HCT116 (cell line): ENCODE measurements at regions not wholly inside any gene's neighbourhood (a gene's known extent, or its start where the extent isn't known, plus 50 kb on each side); places are given as distances from the start of the nearest gene placed in this dataset.

ENCODE experiments used
- ATAC-seq: fragments of 200-7000 bp; cut with Tn5 transposase; 2 replicates; pipeline ENCODE4 v1.9.1; 2020; ENCODE audit warnings: mild to moderate bottlenecking, moderate library complexity
- BruUV-seq: library from RNA; stranded (reverse); fragments of 400-500 nt; replicated peaks from 2 replicates; lab custom pipeline; 2021; lab: Mats Ljungman, UMichigan
- CTCF ChIA-PET: fragments of 300-600 bp; sonication (Branson Sonifier 250); formaldehyde crosslinking; loops from one replicate; lab custom pipeline; 2021; ENCODE audit warnings: antibody characterized with exemption; lab: Charles Lee
- POLR2A ChIA-PET: fragments of 300-600, 350-600 bp; sonication (Branson Sonifier 250); formaldehyde crosslinking; loops from one replicate; lab custom pipeline; 2021; ENCODE audit warnings: antibody characterized with exemption; lab: Charles Lee
- RAD21 ChIA-PET, 2 experiments: fragments of 300-600 bp; sonication (Branson Sonifier 250); formaldehyde crosslinking; loops; one replicate each; lab custom pipeline; 2023; ENCODE audit warnings: low total read pairs in 2 of 2; ENCODE audit not compliant: uncharacterized antibody in 2 of 2, unreplicated experiment in 2 of 2, low non-redundant PET in 1 of 2; lab: Charles Lee
- DNase-seq: peaks from one replicate; pipeline ENCODE4 v3.0.0-alpha.2; 2010; ENCODE audit warnings: low read depth, low spot score
- H2AFZ ChIP-seq: fragments of 200-600 bp; shearing (Covaris generic), sonication (generic); 2 replicates; pipeline ENCODE4 v1.6.1; 2017; ENCODE audit warnings: low read depth, mixed run types, mixed read lengths, antibody characterized with exemption, low read length; ENCODE audit not compliant: poor library complexity, severe bottlenecking
- H3K27ac ChIP-seq: 2 replicates; pipeline ENCODE4 v1.5.1; 2012; ENCODE audit warnings: low read depth, low read length
- H3K27me3 ChIP-seq: fragments of 200-600 bp; sonication (generic); 2 replicates; pipeline ENCODE4 v1.6.1; 2016; ENCODE audit warnings: mixed run types, low read length, mixed read lengths; ENCODE audit not compliant: insufficient read depth
- H3K36me3 ChIP-seq, 2 experiments: fragments of 200-500 bp in 1 of 2; fragments of 200-600 bp in 1 of 2; sonication (Bioruptor generic) in 1 of 2; sonication (generic) in 1 of 2; 2 replicates each; pipeline versions ENCODE4 v1.5.1 to v1.6.1; 2014 to 2016; ENCODE audit warnings: low read length in 2 of 2, inconsistent platforms in 1 of 2, mixed read lengths in 1 of 2, mixed run types in 1 of 2; ENCODE audit not compliant: insufficient read depth in 2 of 2, control insufficient read depth in 1 of 2
- H3K4me1 ChIP-seq, 2 experiments: fragments of 200-600 bp in 1 of 2; sonication (generic) in 1 of 2; 2 replicates each; pipeline versions ENCODE4 v1.5.1 to v1.6.1; 2012 to 2017; ENCODE audit warnings: low read length in 2 of 2, inconsistent platforms in 1 of 2, mild to moderate bottlenecking in 1 of 2, mixed read lengths in 1 of 2, mixed run types in 1 of 2, moderate library complexity in 1 of 2; ENCODE audit not compliant: insufficient read depth in 2 of 2, control insufficient read depth in 1 of 2
- H3K4me2 ChIP-seq: fragments of 200-600 bp; sonication (generic); 2 replicates; pipeline ENCODE4 v1.6.1; 2017; ENCODE audit warnings: mixed run types, low read length, mixed read lengths
- H3K4me3 ChIP-seq, 2 experiments: fragments of 200-600 bp in 1 of 2; sonication (generic) in 1 of 2; replicated peaks in 1 of 2; 2 replicates each; pipeline ENCODE4 v1.5.1; 2011 to 2016; ENCODE audit warnings: low read length in 2 of 2, control low read depth in 1 of 2, low read depth in 1 of 2, mild to moderate bottlenecking in 1 of 2, mixed read lengths in 1 of 2, mixed run types in 1 of 2
- H3K79me2 ChIP-seq: fragments of 200-600 bp; sonication (generic); 2 replicates; pipeline ENCODE4 v1.6.1; 2017; ENCODE audit warnings: mild to moderate bottlenecking, mixed run types, low read length, moderate library complexity, mixed read lengths; ENCODE audit not compliant: insufficient read depth
- H3K9ac ChIP-seq: fragments of 200-600 bp; sonication (generic); 2 replicates; pipeline ENCODE4 v1.6.1; 2016; ENCODE audit warnings: low read length, mixed read lengths
- H3K9me2 ChIP-seq: fragments of 200-600 bp; sonication (generic), shearing (Covaris generic); 2 replicates; pipeline ENCODE4 v1.6.1; 2017; ENCODE audit warnings: mixed run types, mild to moderate bottlenecking, moderate library complexity; ENCODE audit not compliant: insufficient read depth
- H3K9me3 ChIP-seq, 2 experiments: fragments of 200-500 bp in 1 of 2; fragments of 200-600 bp in 1 of 2; sonication (Bioruptor generic) in 1 of 2; sonication (generic) in 1 of 2; 2 replicates each; pipeline ENCODE4 v1.6.1; 2014 to 2017; ENCODE audit warnings: low read length in 2 of 2, mixed read lengths in 2 of 2, inconsistent platforms in 1 of 2, low read depth in 1 of 2, mild to moderate bottlenecking in 1 of 2, mixed run types in 1 of 2, moderate library complexity in 1 of 2; ENCODE audit not compliant: control insufficient read depth in 1 of 2, insufficient read depth in 1 of 2
- H4K20me1 ChIP-seq: fragments of 200-600 bp; sonication (generic), shearing (Covaris generic); 2 replicates; pipeline ENCODE4 v1.6.1; 2017; ENCODE audit warnings: mixed run types, mild to moderate bottlenecking, moderate library complexity; ENCODE audit not compliant: insufficient read depth
- CBX3 ChIP-seq: IDR thresholded peaks from 2 replicates; pipeline ENCODE4 v1.6.1; 2012; ENCODE audit warnings: low read depth
- CTCF ChIP-seq, 3 experiments: fragments of 200-600 bp in 1 of 3; sonication (generic) in 1 of 3; IDR thresholded peaks in 2 of 3; conservative IDR thresholded peaks in 1 of 3; 2 replicates each; pipeline ENCODE4 v1.5.1; 2012 to 2017; ENCODE audit warnings: low read depth in 2 of 3, low read length in 2 of 3, antibody characterized with exemption in 1 of 3, borderline replicate concordance in 1 of 3, control low read depth in 1 of 3, mild to moderate bottlenecking in 1 of 3, mixed read lengths in 1 of 3, mixed run types in 1 of 3, moderate library complexity in 1 of 3; ENCODE audit not compliant: insufficient read depth in 1 of 3
- EGR1 ChIP-seq: IDR thresholded peaks from 2 replicates; pipeline ENCODE4 v1.6.1; 2012; ENCODE audit warnings: low read depth
- ELF1 ChIP-seq: IDR thresholded peaks from 2 replicates; pipeline ENCODE4 v1.6.1; 2012; ENCODE audit warnings: low read depth, borderline replicate concordance
- EZH2phosphoT487 ChIP-seq: fragments of 200-600 bp; IDR thresholded peaks from 2 replicates; pipeline ENCODE4 v1.6.1; 2018; ENCODE audit warnings: antibody characterized with exemption, borderline replicate concordance
- FOSL1 ChIP-seq: IDR thresholded peaks from 2 replicates; pipeline ENCODE4 v1.6.1; 2012; ENCODE audit warnings: low read depth
- POLR2A ChIP-seq: IDR thresholded peaks from 2 replicates; pipeline ENCODE4 v1.7.0; 2011; ENCODE audit warnings: borderline replicate concordance; ENCODE audit not compliant: insufficient read depth, insufficient read length; ENCODE audit errors: extremely low read depth
- RAD21 ChIP-seq: IDR thresholded peaks from 2 replicates; pipeline ENCODE4 v1.6.1; 2012; ENCODE audit warnings: low read depth, mild to moderate bottlenecking
- REST ChIP-seq: IDR thresholded peaks from 2 replicates; pipeline ENCODE4 v1.6.1; 2012; ENCODE audit warnings: low read depth
- SP1 ChIP-seq: IDR thresholded peaks from 2 replicates; pipeline ENCODE4 v1.6.1; 2012; ENCODE audit warnings: low read depth
- ZBTB33 ChIP-seq: IDR thresholded peaks from 2 replicates; pipeline ENCODE4 v1.6.1; 2011; ENCODE audit warnings: mild to moderate bottlenecking, low read length, moderate library complexity; ENCODE audit not compliant: insufficient replicate concordance; ENCODE audit errors: extremely low read depth
- ZNF274 ChIP-seq: fragments of 200-500 bp; sonication (Bioruptor generic); IDR thresholded peaks from 2 replicates; pipeline ENCODE4 v1.6.1; 2014; ENCODE audit warnings: mild to moderate bottlenecking, low read depth, low read length, inconsistent platforms
- intact Hi-C: fragments of 100-400 bp; cut with micrococcal nuclease; formaldehyde crosslinking; loops from 2 replicates; pipeline ENCODE4 v1.10.0; 2022

GRCh38 chr6:104486035-104486434 lies 373.7 kb downstream of the HACE1 start:
- Histone ChIP-seq H3K36me3 (no peaks in the 10 kb centered on the region), H3K27ac (no peak overlapping the region), H3K4me2 (no peak overlapping the region), H3K27me3 (no peaks in the 10 kb centered on the region), H3K4me1 (no peaks in the 10 kb centered on the region), H3K4me3 (no peak overlapping the region), H3K9ac (no peak overlapping the region), H3K9me3 (no peaks in the 10 kb centered on the region), H2AFZ (no peak overlapping the region), H3K79me2 (no peaks in the 10 kb centered on the region), H4K20me1 (no peaks in the 10 kb centered on the region), H3K9me2 (no peaks in the 10 kb centered on the region)
- ATAC-seq (no peak), DNase-seq (no peak)
- ChIA-PET POLR2A (no interaction called here), CTCF (no interaction called here), RAD21 (no interaction called here)
- intact Hi-C loops, result no loop called here
- BruUV-seq, result no TSS peak
- TF ChIP-seq FOSL1 (no peak), POLR2A (no peak), ZBTB33 (no peak), CTCF (IDR thresholded peaks at IDR 0.05 in 2 of 3, conservative IDR thresholded peaks at IDR 0.05 in 1 of 3; ENCODE audit: borderline replicate concordance in 1 of 3, insufficient read depth in 1 of 3, low read depth in 2 of 3, low read length in 2 of 3) (no peak), EGR1 (no peak), SP1 (no peak), ELF1 (no peak), REST (no peak), RAD21 (no peak), CBX3 (no peak), ZNF274 (no peak), EZH2phosphoT487 (no peak)
